Coronary artery (tissue), 2 donors: ENCODE measurements at regions not wholly inside any gene's neighbourhood (a gene's known extent, or its start where the extent isn't known, plus 50 kb on each side); places are given as distances from the start of the nearest gene placed in this dataset.

Experiments
- DNase-seq: peaks from one replicate; pipeline ENCODE4 v3.0.0-alpha.2; 2017; ENCODE audit warnings: low spot score
- H3K27ac ChIP-seq, 2 donors: fragments of 200-600 bp; sonication (generic); one replicate each; pipeline ENCODE4 v1.5.1; 2016 to 2019
- H3K4me3 ChIP-seq: fragments of 200-600 bp; sonication (generic); 2 replicates; pipeline ENCODE4 v1.5.1; 2016; ENCODE audit warnings: mild to moderate bottlenecking, moderate library complexity
- TF ChIP-seq, protein P1 (sequence below): fragments of 200-600 bp; sonication (generic); IDR thresholded peaks from one replicate; pipeline ENCODE4 v1.5.1; 2019; ENCODE audit warnings: antibody characterized with exemption

DNA sequence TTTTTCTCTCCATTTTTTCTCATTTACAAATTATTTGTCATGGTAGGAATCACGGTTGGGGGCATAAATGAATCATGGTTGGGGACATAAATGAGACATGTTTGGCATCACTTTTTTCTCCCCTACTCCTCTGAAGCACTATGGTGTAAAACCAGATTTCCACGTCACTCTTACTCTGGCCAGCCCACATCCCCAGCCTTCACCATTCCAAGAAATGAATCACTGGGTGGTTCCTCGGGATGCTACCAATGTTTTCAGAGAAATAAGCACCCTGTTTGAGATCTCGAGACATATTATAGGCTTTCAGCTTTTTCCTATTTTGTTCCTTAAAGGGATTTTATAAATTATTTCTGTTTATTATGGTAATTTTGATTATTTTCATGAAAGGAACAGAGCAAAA, 155.0 kb upstream of the SLC8A1 start:
- TF ChIP-seq, protein P1, sequence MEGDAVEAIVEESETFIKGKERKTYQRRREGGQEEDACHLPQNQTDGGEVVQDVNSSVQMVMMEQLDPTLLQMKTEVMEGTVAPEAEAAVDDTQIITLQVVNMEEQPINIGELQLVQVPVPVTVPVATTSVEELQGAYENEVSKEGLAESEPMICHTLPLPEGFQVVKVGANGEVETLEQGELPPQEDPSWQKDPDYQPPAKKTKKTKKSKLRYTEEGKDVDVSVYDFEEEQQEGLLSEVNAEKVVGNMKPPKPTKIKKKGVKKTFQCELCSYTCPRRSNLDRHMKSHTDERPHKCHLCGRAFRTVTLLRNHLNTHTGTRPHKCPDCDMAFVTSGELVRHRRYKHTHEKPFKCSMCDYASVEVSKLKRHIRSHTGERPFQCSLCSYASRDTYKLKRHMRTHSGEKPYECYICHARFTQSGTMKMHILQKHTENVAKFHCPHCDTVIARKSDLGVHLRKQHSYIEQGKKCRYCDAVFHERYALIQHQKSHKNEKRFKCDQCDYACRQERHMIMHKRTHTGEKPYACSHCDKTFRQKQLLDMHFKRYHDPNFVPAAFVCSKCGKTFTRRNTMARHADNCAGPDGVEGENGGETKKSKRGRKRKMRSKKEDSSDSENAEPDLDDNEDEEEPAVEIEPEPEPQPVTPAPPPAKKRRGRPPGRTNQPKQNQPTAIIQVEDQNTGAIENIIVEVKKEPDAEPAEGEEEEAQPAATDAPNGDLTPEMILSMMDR = no peak
- Histone ChIP-seq H3K4me3 (no peak overlapping the region), H3K27ac (no peak overlapping the region)
- DNase-seq = no peak

DNA sequence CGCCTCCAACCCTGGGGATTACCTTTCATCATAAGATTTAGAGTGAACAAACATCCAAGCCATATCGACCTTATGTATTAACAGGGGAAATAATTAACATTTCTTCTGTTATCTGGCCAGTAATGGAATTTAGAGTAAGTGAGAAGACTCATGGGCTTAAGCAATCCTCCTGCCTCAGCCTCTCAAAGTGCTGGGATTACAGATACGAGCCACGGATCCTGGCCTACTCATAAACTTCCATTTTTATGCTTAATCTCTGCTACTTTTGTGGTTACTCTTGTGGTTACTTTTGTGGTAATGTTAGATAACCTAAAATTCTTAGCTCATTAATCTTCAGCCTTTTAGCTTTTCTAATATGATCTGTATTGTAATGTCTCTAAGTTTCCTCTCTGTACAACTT, 159.3 kb upstream of the SLC8A1 start:
- DNase-seq = no peak
- Histone ChIP-seq H3K27ac (no peak overlapping the region), H3K4me3 (no peak overlapping the region)
- TF ChIP-seq, protein P1 = no peak

DNA sequence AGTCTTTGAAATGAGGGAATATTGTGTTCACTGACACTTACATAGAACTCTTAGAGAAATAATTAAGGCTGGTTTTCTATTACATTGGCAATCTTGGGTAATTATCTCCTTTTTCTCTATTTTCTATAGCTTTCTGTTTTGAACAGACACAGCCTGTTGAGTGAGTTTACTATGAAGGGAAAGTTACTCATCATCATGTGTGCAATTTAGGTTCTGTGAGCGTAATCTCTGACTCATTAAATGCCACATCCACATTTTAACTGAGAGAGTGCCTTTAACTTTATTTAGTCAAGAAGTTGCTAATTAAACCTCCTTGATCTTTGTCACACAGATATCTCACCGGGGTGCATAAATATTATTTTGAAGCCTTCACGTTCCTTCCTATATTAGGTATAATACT, 174.0 kb upstream of the SLC8A1 start:
- Histone ChIP-seq H3K27ac (no peak overlapping the region), H3K4me3 (no peak overlapping the region)
- TF ChIP-seq, protein P1 = no peak
- no peak for DNase-seq

DNA sequence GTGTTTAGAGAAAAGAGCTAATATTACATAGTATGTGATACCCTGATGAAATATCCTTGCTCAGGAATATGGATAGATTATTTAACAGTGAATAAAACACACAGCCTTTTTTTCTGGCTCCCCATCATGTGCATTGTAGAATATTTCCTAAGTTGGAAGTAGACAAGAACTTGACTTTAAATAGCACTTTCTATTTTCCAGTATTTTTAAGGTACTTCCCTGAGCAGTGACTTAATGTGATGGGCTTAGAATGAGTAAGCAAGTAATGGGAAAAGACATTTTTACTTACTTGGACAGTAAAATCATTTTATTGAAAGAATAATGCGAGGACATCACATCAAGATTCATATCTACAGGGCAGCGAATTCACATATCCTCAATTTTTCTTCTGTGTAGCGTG, 176.7 kb upstream of the SLC8A1 start:
- no peak for DNase-seq
- H3K4me3 ChIP-seq = no peak overlapping the region
- H3K27ac ChIP-seq = no peak overlapping the region
- TF ChIP-seq, protein P1 = no peak

DNA sequence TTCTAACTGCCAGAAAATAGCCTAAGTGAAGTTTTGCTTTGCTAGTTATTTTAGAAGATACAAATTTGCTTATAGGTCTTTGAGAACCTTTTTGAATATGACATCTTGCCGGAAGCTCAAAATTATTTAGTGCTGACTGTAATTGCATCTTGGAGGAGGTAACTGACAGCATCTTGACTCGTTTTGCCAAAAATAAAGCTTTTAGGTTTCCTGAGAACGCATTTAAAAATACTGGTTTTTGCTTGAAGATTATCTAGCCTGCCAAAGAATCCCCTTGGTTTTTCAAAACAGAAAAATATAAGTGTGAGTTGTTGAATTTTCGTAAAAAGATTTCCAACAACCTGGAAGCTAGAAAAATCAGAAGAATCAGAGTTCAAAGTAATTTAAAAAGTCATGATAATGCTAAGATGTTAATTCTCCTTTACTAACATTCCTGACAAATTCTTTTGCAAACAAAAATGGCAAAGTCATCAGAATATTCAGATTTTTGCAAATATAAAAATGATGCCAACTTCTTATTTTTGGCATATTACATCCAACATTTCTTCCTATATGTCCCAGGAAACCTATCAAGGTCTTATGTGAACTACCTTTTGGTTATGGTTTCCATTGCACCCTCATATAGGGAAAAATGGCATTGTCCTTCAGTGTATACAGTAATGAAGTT, 178.0 kb upstream of the SLC8A1 start:
- no peak for DNase-seq

DNA sequence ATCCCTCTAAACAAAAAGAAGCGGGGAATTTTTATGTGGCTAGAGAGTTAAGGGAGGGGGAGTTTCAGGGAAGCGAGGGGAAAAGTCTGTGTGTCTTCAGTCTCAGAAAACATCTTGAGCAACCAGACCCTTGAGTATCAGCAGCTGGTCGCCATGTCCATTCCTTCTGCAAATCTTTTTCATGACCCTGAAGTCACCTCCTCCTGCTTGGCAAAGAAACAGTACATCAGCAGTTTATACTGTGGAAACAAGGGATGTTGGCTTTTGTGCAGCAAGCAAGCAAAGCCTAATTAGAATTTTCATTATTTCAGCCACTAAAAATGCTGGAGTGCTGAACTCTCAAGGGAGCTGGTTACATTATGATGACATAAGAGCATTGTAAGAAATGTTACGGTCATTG, 187.4 kb upstream of the SLC8A1 start:
- DNase-seq = no peak
- TF ChIP-seq, protein P1 = no peak
- Histone ChIP-seq H3K4me3 (no peak overlapping the region), H3K27ac (no peak overlapping the region)

More for the DNA sequence above, 178.0 kb upstream of the SLC8A1 start:
- no peak overlapping the region for H3K27ac ChIP-seq
- TF ChIP-seq, protein P1 = no peak
- H3K4me3 ChIP-seq = no peak overlapping the region

DNA sequence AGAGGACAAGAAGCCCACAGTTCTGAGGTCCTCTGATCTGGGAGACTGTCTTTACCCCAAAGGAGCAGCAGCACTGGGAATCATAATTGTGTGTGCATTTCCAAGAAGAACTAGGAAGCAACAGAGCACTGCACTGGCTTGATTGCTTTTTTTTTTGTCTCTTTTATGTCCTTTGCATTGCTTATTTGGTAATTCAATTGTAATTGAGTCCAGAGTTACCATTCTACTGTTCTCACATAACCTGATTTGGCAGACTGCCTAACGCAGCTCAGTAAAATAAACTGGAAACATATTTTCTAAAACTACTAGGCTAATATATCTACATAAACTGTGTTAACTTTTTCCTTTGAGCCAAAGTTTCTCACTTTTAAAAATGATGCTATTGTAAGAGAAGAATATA, 190.3 kb upstream of the SLC8A1 start:
- Histone ChIP-seq H3K4me3 (no peak overlapping the region), H3K27ac (no peak overlapping the region)
- TF ChIP-seq, protein P1 = no peak
- DNase-seq = no peak
